Uterus (tissue), 3 donors: ENCODE measurements at regions not wholly inside any gene's neighbourhood (a gene's known extent, or its start where the extent isn't known, plus 50 kb on each side); places are given as distances from the start of the nearest gene placed in this dataset.

ENCODE experiments used
- DNase-seq, 2 donors: peaks; one replicate each; pipeline ENCODE4 v3.0.0-alpha.2; 2019 to 2020
- H3K27ac ChIP-seq, 2 donors: fragments of 200-600 bp; sonication (generic); 1 replicate in 1 of 2; 2 replicates in 1 of 2; pipeline ENCODE4 v1.5.1; 2016 to 2018
- H3K27me3 ChIP-seq, 2 donors: fragments of 200-600 bp; sonication (generic); one replicate each; pipeline ENCODE4 v1.5.1; 2018 to 2019; ENCODE audit warnings: control low read depth in 1 of 2
- H3K36me3 ChIP-seq, 2 donors: fragments of 200-600 bp; sonication (generic); one replicate each; pipeline ENCODE4 v1.5.1; 2019; ENCODE audit warnings: control low read depth in 1 of 2
- H3K4me1 ChIP-seq, 2 donors: fragments of 200-600 bp; sonication (generic); one replicate each; pipeline ENCODE4 v1.5.1; 2018 to 2019; ENCODE audit warnings: control low read depth in 1 of 2
- H3K4me3 ChIP-seq, 2 donors: fragments of 200-600 bp; sonication (generic); 1 replicate in 1 of 2; 2 replicates in 1 of 2; pipeline ENCODE4 v1.5.1; 2018 to 2019; ENCODE audit warnings: mild to moderate bottlenecking in 1 of 2
- H3K9me3 ChIP-seq, 2 donors: fragments of 200-600 bp; sonication (generic); one replicate each; pipeline ENCODE4 v1.5.1; 2019; ENCODE audit warnings: control low read depth in 1 of 2
- POLR2A ChIP-seq, 2 donors: fragments of 450-650 bp; IDR thresholded peaks; one replicate each; pipeline ENCODE4 v1.6.1; 2016; ENCODE audit warnings: antibody characterized with exemption in 2 of 2, mild to moderate bottlenecking in 1 of 2, moderate library complexity in 1 of 2
- intact Hi-C: fragments of 100-400 bp; cut with DNase I; formaldehyde crosslinking; loops from one replicate; pipeline ENCODE4 v1.15.1; 2023; ENCODE audit warnings: low total_unique reads
- TF ChIP-seq, protein P1 (sequence below), 4 experiments: fragments of 200-600 bp in 2 of 4; fragments of 450-650 bp in 2 of 4; sonication (generic) in 2 of 4; IDR thresholded peaks; one replicate each; pipeline ENCODE4 v1.5.1; 2016 to 2019; ENCODE audit warnings: antibody characterized with exemption in 4 of 4, mild to moderate bottlenecking in 2 of 4, moderate library complexity in 1 of 4
- donor health status: DM: yes; HTN: yes; CAD: no.

DNA sequence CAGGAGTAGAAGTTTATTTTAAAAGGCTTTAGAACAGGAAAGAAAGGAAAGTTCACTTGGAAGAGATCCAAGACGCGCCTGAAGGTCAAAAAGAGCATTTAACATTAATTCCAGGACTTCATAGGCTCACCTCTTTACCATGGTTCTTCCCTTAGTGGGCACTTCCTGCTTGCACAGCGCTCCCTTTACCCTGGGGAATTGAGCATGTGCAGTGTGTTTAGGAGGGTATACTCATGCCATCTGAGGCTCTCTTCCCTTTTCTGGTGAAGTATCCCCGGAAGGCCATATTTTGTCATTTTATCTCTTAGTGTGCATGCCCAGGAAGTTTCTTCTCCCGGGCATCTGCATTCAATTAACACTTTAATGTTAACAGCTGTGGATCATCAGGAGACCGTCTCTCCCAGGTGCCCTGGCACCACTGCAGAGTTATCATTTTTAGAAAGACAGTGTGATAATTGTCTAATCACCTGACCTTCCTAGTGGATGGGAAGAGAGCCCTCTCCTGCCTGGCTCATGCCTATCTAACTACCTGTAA lies 66.1 kb upstream of the ABCC4 start:
- TF ChIP-seq, protein P1, sequence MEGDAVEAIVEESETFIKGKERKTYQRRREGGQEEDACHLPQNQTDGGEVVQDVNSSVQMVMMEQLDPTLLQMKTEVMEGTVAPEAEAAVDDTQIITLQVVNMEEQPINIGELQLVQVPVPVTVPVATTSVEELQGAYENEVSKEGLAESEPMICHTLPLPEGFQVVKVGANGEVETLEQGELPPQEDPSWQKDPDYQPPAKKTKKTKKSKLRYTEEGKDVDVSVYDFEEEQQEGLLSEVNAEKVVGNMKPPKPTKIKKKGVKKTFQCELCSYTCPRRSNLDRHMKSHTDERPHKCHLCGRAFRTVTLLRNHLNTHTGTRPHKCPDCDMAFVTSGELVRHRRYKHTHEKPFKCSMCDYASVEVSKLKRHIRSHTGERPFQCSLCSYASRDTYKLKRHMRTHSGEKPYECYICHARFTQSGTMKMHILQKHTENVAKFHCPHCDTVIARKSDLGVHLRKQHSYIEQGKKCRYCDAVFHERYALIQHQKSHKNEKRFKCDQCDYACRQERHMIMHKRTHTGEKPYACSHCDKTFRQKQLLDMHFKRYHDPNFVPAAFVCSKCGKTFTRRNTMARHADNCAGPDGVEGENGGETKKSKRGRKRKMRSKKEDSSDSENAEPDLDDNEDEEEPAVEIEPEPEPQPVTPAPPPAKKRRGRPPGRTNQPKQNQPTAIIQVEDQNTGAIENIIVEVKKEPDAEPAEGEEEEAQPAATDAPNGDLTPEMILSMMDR (IDR thresholded peaks at IDR 0.05), result no peak
- TF ChIP-seq POLR2A (IDR thresholded peaks at IDR 0.05), result no peak
- no peaks in the 10 kb centered on the region for H3K4me1 ChIP-seq
- H3K4me3 ChIP-seq, result no peak overlapping the region
- no peak overlapping the region for H3K27ac ChIP-seq
- DNase-seq, result no peak
- H3K36me3 ChIP-seq, result no peaks in the 10 kb centered on the region
- intact Hi-C loops, result no loop called here
- H3K27me3 ChIP-seq, result no peaks in the 10 kb centered on the region
- H3K9me3 ChIP-seq, result no peaks in the 10 kb centered on the region

DNA sequence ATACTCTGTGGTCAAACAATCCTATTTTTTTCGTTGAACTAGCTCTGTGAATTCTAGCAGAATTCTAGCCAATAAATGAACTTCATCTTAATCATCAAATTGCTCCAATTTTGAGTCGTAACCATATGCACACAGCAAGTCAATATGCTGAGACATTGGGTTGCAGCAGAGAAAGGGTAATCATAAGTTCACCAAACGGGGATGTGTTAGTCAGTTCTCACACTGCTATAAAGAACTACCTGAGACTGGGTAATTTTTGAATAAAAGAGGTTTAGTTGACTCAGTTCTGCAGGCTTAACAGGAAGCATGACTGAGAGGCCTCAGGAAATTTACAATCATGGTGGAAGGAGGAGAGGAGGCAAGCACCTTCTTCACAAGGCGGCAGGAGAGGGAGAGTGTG lies 67.7 kb upstream of the ABCC4 start:
- no peak overlapping the region for H3K27ac ChIP-seq
- no peaks in the 10 kb centered on the region for H3K9me3 ChIP-seq
- no peaks in the 10 kb centered on the region for H3K36me3 ChIP-seq
- H3K4me1 ChIP-seq, result no peaks in the 10 kb centered on the region
- H3K4me3 ChIP-seq, result no peak overlapping the region
- TF ChIP-seq, protein P1 (IDR thresholded peaks at IDR 0.05), result no peak
- no peak for TF ChIP-seq POLR2A (IDR thresholded peaks at IDR 0.05)
- no peak for DNase-seq
- H3K27me3 ChIP-seq, result no peaks in the 10 kb centered on the region
- intact Hi-C loops, result no loop called here

DNA sequence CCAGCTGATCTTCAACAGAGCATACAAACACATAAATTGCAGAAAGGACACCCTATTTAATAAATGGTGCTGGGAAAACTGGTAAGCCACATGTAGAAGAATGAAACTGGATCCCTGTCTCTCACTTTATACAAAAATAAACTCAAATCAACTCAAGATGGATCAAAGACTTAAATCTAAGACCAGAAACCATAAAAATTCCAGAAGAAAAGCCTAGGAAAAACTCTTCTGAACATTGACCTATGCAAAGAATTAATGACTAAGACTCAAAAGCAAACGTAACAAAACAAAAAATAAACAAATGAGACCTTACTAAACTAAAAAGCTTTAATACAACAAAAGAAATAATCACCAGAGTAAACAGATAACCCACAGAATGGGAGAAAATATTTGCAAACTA lies 74.5 kb upstream of the ABCC4 start:
- H3K36me3 ChIP-seq, result no peaks in the 10 kb centered on the region
- intact Hi-C loops, result no loop called here
- H3K9me3 ChIP-seq, result no peaks in the 10 kb centered on the region
- DNase-seq, result no peak
- no peak overlapping the region for H3K4me3 ChIP-seq
- TF ChIP-seq, protein P1 (IDR thresholded peaks at IDR 0.05), result no peak
- no peak for TF ChIP-seq POLR2A (IDR thresholded peaks at IDR 0.05)
- H3K27me3 ChIP-seq, result no peaks in the 10 kb centered on the region
- H3K27ac ChIP-seq, result no peak overlapping the region
- no peaks in the 10 kb centered on the region for H3K4me1 ChIP-seq

- DNase-seq, result no peak
- no peaks in the 10 kb centered on the region for H3K36me3 ChIP-seq
- no peak for TF ChIP-seq POLR2A (IDR thresholded peaks at IDR 0.05)
- no peaks in the 10 kb centered on the region for H3K9me3 ChIP-seq
- no peak overlapping the region for H3K27ac ChIP-seq
- intact Hi-C loops, result no loop called here
- H3K4me3 ChIP-seq, result no peak overlapping the region
- no peaks in the 10 kb centered on the region for H3K4me1 ChIP-seq
- H3K27me3 ChIP-seq, result no peaks in the 10 kb centered on the region
These were observed 77.4 kb upstream of the ABCC4 start for GRCh38 chr13:95378603-95379002.

GRCh38 chr13:95380468-95381211 lies 79.4 kb upstream of the ABCC4 start:
- Histone ChIP-seq H3K36me3 (no peaks in the 10 kb centered on the region), H3K9me3 (no peaks in the 10 kb centered on the region), H3K4me3 (no peak overlapping the region), H3K27ac (no peak overlapping the region), H3K27me3 (no peaks in the 10 kb centered on the region), H3K4me1 (no peaks in the 10 kb centered on the region)
- no peak for TF ChIP-seq POLR2A (IDR thresholded peaks at IDR 0.05)
- TF ChIP-seq, protein P1 (IDR thresholded peaks at IDR 0.05), result peak; percentile 57 to 71 (median 61)
- intact Hi-C loops, result no loop called here
- DNase-seq, result peak; percentile 57 to 63
